ENCODE measurements at regions not wholly inside any gene's neighbourhood (a gene's known extent, or its start where the extent isn't known, plus 50 kb on each side); places are given as distances from the start of the nearest gene placed in this dataset.

DNA sequence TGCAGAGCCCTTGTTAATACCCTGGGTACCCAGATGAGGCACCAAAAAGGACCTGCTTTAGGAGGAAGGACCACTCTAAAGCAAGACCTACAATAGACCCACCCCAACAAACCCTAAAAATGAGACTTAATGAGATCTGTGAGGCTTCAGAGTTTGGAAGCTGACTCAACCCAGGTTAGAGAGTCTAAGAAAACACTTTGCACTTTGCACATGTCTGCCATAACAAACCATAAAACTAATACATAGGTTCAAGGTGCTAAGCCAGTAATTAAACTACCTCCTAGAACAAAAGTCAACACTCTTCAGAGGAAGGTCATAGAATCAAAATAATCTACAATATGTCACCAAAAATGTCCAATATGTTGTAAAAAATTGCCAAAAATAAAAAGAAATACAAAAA lies 124.7 kb upstream of the C1orf21 start:
- ATAC-seq = no peak
- no peak overlapping the region for H3K4me3 Mint-ChIP-seq
- H3K27ac Mint-ChIP-seq = no peak overlapping the region
- H3K4me1 Mint-ChIP-seq = no peaks in the 10 kb centered on the region
- H3K36me3 Mint-ChIP-seq = no peaks in the 10 kb centered on the region
- DNase-seq (ENCODE audit: low spot score in 2 of 2) = no peak
- H3K9me3 Mint-ChIP-seq = no peaks in the 10 kb centered on the region

DNA sequence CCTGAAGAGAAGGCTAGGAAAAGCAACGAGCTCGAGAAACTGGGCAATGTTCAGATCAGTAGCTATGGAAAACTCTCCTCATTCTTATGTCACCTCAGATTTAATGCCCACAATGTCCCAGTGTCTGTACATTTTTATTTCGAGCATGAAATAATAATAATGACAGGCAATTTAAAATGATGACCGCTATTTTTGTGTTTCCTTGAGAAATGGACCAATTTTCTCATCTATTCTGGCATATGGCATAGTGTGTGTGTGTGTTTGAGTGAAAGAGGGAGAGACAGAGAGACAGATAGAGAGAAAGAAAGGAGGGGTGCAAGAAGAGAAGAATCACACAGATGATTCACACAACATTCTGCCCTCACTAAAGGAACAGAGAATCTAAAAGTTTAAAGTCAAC lies 119.1 kb upstream of the C1orf21 start:
- H3K4me3 Mint-ChIP-seq = no peak overlapping the region
- H3K4me1 Mint-ChIP-seq = no peaks in the 10 kb centered on the region
- DNase-seq (ENCODE audit: low spot score in 2 of 2) = no peak
- ATAC-seq = no peak
- no peak overlapping the region for H3K27ac Mint-ChIP-seq
- no peaks in the 10 kb centered on the region for H3K36me3 Mint-ChIP-seq
- H3K9me3 Mint-ChIP-seq = no peaks in the 10 kb centered on the region

DNA sequence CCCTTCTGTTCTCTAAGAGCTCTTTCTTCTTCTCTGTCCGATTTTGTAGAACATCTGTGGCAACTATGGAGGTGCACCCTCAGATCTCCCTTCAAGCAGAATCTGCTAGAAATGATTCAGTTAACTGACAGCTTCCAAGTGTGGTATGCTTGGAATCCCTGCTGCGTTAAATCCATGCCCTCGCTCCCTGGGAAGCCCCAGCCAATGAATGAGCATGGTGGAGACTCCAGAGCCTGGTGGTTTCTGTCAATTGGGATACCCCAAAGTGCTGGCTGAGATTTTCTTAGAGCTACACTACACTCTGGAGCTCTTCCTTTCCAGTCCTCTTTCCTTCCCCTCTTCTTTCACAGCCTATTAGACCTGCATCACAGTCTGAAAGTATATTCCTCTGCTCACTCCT lies 116.3 kb upstream of the C1orf21 start:
- Mint-ChIP-seq H3K36me3 (no peaks in the 10 kb centered on the region), H3K4me1 (no peaks in the 10 kb centered on the region), H3K27ac (no peak overlapping the region), H3K4me3 (no peak overlapping the region), H3K9me3 (no peaks in the 10 kb centered on the region)
- ATAC-seq = no peak
- no peak for DNase-seq (ENCODE audit: low spot score in 2 of 2)

DNA sequence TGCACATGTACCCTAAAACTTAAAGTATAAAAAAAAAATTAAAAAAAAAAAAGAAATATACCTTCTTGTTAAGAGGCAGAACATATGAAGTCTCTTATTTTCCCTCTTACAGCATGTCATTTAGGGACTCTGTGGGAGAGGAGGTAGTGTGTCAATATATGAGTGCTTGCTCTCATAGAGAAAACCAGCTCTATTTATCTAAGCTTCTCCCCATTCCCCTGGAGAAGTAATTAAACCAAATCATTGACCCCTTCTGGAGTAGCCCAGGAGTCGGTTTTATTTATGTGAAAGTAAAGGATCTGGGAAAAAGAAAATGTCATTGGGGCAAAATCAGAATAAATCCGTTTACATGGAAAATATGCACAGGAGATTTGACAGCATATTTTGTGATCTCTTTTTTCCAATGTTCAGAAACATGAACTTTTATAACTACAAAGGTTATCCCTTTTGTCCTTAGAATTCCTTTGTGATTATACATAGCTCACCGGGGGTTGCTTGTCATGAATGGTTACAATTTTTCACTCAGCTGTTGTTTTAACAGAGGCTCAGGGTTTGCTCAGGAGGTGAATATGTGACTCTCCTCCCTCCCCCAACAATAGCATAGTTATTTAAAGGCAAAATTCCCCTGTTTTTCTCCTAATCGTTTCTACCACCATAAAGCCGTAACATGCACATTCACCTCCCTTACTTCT lies 114.5 kb upstream of the C1orf21 start:
- Mint-ChIP-seq H3K27ac (no peak overlapping the region), H3K4me3 (no peak overlapping the region), H3K9me3 (no peaks in the 10 kb centered on the region), H3K36me3 (no peaks in the 10 kb centered on the region), H3K4me1 (no peaks in the 10 kb centered on the region)
- DNase-seq (ENCODE audit: low spot score in 2 of 2) (no peak), ATAC-seq (no peak)

DNA sequence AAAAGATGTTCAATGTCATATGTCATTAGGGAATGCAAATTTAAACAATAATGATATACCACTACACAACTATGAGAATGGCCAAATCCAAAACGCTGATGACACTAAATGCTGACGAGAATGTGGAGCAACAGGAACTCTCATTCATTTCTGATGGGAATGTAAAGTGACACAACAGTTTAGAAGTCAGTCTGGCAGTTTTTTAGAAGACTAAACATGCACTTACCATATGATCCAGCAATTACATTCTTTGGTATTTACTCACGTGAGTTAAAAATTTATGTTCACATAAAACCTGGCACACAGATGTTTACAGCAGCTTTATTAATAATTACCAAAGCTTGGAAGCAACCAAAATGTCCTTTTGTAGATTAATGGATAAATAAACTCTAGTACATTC lies 110.4 kb upstream of the C1orf21 start:
- Mint-ChIP-seq H3K9me3 (no peaks in the 10 kb centered on the region), H3K4me3 (no peak overlapping the region), H3K27ac (no peak overlapping the region), H3K36me3 (no peaks in the 10 kb centered on the region), H3K4me1 (no peaks in the 10 kb centered on the region)
- ATAC-seq (no peak), DNase-seq (ENCODE audit: low spot score in 2 of 2) (no peak)

DNA sequence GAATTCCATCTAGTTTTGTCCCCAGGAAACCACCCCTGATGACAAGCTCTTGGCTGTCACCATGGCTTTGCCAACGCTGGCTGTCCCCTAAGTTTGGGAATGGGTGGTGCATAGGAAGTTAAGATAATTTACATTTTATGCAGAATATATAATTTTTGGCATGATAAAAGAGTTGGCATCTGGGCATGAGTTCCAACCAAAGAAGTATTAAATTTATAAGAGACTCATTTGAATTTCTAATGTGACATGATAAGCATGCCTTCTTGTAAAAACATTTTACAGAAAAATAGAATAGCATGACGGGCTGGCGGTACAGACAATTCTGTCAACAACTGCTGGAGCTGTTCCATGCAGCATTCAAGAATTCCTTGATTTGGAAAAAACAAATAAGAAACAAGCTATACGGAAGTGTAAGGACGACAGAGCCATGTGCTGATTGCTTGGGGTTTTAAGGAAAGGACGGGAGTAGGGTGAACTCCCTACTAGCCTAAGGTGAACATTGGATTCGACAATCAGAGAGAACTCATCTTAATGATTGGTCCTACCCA lies 106.8 kb upstream of the C1orf21 start:
- Mint-ChIP-seq H3K4me1 (no peaks in the 10 kb centered on the region), H3K9me3 (no peaks in the 10 kb centered on the region), H3K27ac (no peak overlapping the region), H3K4me3 (no peak overlapping the region), H3K36me3 (no peaks in the 10 kb centered on the region)
- no peak for ATAC-seq
- DNase-seq (ENCODE audit: low spot score in 2 of 2) = no peak

DNA sequence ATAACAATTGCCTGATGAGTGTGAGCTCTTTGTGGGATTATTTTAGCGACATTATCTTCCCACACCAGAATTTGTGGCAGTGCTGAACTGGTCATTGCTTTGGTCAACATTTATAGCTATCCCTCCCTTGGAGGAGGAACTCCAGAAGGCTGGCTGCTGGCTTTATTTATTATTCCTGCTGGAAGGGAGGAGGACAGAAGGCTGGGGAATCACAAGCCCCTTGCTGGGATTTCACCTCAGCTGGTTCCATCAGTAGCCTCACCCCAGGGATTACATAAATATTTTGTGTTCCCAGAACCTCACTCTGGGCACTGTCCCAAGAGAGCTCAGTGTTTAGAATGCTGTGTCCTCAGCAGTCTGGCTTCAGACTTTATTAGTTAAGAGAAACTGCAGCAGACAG lies 102.8 kb upstream of the C1orf21 start:
- no peaks in the 10 kb centered on the region for H3K36me3 Mint-ChIP-seq
- no peak overlapping the region for H3K27ac Mint-ChIP-seq
- ATAC-seq (no peak), DNase-seq (ENCODE audit: low spot score in 2 of 2) (no peak)
- no peak overlapping the region for H3K4me3 Mint-ChIP-seq
- no peaks in the 10 kb centered on the region for H3K4me1 Mint-ChIP-seq
- H3K9me3 Mint-ChIP-seq = no peaks in the 10 kb centered on the region

DNA sequence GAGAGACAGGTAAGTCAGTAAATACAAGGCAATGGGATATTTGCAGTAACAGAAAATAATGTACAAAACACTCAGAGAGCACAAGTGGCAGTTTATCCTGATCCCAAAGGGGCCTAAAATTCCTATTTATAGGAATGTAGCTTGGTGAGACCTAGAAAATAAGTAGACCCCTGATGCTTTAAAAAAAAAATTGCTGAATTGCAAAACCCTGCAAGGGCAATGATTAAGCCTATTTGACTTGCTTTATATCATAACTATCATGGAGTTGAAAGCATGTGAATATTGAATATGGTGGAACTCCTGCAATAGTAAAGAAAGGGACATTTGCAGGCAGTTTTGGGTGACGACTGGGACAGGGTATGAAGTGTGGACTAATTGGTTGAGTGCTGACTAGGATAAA lies 101.9 kb upstream of the C1orf21 start:
- ATAC-seq = no peak
- no peaks in the 10 kb centered on the region for H3K36me3 Mint-ChIP-seq
- no peaks in the 10 kb centered on the region for H3K4me1 Mint-ChIP-seq
- no peaks in the 10 kb centered on the region for H3K9me3 Mint-ChIP-seq
- no peak overlapping the region for H3K27ac Mint-ChIP-seq
- no peak for DNase-seq (ENCODE audit: low spot score in 2 of 2)
- no peak overlapping the region for H3K4me3 Mint-ChIP-seq

DNA sequence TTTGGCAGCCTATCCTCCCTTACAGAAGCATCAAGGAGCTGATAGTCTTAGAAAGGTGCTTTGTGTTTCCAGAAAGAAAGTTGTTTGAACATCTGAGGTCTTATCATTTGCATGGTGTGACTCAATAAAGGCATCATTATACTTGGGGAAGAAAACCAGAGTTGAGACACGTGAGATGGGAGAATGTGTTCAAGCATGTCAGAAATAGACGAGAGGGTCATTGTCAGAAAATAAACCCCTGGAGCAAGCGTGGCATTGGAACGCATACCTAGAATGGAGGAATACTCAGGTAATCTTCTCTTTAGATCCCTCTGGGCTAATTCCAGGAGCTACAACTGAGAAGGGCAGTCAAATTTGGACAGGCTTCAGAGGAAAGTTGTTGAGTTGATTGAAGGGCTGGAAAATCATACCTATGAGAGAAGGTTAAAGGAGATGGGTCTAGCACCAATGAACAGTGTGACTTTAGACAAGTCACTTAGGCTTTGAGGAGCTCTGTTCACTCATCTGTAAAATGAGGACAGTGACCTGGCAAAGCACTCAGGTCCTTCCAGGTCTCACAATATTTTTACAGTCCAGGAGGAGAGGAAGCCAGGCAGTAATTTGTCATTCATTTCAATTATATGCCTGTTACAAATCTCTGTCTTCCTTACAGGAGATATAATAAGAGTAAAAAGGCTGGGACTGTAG lies 101.3 kb upstream of the C1orf21 start:
- ATAC-seq (no peak), DNase-seq (ENCODE audit: low spot score in 2 of 2) (no peak)
- Mint-ChIP-seq H3K4me3 (no peak overlapping the region), H3K4me1 (no peaks in the 10 kb centered on the region), H3K27ac (no peak overlapping the region), H3K36me3 (no peaks in the 10 kb centered on the region), H3K9me3 (no peaks in the 10 kb centered on the region)

DNA sequence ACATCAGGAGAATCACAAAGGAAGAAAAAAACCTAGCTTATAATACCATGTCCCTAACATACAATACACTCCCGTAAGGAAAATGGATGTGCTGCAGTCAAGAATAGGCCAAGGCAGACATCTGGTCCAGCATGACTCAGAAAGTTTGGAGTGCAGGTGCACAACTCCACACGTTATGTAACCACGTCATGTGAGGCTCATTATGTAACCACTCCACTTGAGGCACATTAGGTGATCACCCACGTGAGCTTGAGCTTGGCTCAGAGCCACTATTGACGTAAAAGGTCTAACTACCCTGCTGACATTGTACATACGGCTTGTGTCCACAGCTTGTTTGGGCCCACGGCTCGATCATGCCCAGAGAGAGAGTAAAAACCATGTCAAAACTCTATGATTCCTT lies 99.8 kb upstream of the C1orf21 start:
- no peak overlapping the region for H3K4me3 Mint-ChIP-seq
- no peaks in the 10 kb centered on the region for H3K36me3 Mint-ChIP-seq
- no peak overlapping the region for H3K27ac Mint-ChIP-seq
- no peaks in the 10 kb centered on the region for H3K4me1 Mint-ChIP-seq
- no peaks in the 10 kb centered on the region for H3K9me3 Mint-ChIP-seq
- ATAC-seq (no peak), DNase-seq (ENCODE audit: low spot score in 2 of 2) (no peak)

DNA sequence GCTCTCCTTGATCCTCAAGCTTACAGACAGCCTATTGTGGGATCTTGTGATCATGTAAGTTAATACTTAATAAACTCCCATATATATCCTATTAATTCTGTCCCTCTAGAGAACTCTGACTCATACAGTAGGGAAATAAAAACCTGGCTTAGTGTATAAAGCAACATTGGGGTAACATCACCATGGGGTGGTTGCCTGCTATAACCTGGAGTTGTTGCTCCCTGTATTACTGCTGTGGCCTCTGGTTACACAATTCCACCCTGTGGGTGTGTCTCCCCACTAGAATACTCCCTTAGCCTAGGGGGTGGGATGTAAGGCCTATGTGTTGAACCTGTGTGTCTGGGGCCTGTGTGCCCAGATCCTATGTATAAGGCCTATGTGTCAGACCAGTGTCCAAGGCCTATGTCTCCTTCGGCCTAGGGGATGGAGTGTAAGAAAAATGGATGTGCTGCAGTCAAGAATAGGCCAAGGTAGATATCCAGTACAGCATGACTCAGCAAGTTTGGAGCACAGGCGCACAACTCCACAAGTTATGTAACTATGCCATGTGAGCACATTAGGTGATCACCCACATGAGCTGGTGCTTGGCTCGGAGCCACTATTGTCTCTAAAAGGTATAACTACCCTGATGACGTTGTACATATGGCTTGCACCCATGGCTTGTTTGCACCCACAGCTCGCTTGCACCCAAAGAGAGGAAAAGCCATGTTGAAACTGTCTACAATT lies 96.8 kb upstream of the C1orf21 start:
- Mint-ChIP-seq H3K4me1 (no peaks in the 10 kb centered on the region), H3K27ac (no peak overlapping the region), H3K36me3 (no peaks in the 10 kb centered on the region), H3K9me3 (no peaks in the 10 kb centered on the region), H3K4me3 (no peak overlapping the region)
- no peak for ATAC-seq
- no peak for DNase-seq (ENCODE audit: low spot score in 2 of 2)

DNA sequence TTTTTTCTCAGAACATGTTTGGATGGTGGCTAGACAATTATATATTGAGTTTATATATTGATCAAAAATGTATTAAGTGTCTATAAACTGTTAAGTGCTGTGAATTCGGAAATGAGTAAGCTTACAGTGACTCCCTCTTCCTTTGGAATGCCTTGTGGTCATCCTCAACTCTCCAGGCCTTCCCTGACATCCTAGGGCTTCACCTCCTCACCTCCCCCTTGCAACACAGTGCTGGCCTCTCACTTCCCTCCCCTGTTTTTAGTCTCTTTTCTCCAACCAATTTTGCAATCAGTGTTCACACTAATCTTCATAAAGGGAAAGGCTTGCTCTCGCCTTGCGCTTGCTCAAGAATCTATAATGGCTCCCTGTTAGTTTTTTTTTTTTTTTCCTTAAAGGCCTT lies 95.1 kb upstream of the C1orf21 start:
- ATAC-seq = no peak
- H3K4me3 Mint-ChIP-seq = no peak overlapping the region
- no peak for DNase-seq (ENCODE audit: low spot score in 2 of 2)
- H3K36me3 Mint-ChIP-seq = no peaks in the 10 kb centered on the region
- no peaks in the 10 kb centered on the region for H3K9me3 Mint-ChIP-seq
- no peaks in the 10 kb centered on the region for H3K4me1 Mint-ChIP-seq
- H3K27ac Mint-ChIP-seq = no peak overlapping the region

DNA sequence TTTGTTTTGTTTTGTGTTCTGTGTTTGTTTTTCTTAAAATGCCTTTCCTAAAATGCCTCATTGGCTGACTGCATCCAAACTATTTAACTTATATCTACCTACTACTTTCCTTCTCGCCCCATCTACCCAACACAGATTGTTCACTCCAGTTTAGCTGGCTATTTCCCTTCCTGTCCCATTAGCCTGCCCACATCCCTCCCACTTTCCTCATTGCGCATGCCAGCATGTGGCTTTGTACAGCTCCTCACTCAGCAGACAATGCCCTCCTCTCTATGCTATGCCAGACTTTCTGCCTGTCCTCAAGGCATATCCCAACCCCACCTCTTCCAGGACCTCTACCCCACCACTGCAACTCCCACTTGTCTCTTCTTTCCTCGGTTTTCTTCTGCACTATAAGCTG lies 94.7 kb upstream of the C1orf21 start:
- Mint-ChIP-seq H3K4me1 (no peaks in the 10 kb centered on the region), H3K27ac (no peak overlapping the region), H3K36me3 (no peaks in the 10 kb centered on the region), H3K4me3 (no peak overlapping the region), H3K9me3 (no peaks in the 10 kb centered on the region)
- DNase-seq (ENCODE audit: low spot score in 2 of 2) (no peak), ATAC-seq (no peak)

DNA sequence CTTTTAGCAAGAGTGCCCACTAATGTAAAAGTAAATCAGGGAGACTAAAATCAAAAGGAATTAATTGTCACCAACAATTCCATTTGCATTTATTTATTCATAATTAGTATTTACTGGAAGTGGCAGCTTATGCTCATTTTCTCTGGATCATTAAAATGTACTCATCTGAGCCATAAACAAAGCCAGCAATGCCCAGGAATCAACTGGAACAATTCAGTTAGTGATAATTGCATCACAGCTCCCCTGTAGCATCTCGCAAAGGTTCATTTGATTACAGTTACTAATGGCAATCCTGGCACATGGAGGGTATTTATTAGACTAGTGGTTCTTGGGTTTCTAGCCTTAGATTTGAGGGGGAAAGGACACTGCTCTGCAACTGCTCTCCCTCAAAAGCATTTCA lies 92.7 kb upstream of the C1orf21 start:
- Mint-ChIP-seq H3K4me3 (no peak overlapping the region), H3K9me3 (no peaks in the 10 kb centered on the region), H3K4me1 (no peaks in the 10 kb centered on the region), H3K27ac (no peak overlapping the region), H3K36me3 (no peaks in the 10 kb centered on the region)
- DNase-seq (ENCODE audit: low spot score in 2 of 2) (no peak), ATAC-seq (no peak)

DNA sequence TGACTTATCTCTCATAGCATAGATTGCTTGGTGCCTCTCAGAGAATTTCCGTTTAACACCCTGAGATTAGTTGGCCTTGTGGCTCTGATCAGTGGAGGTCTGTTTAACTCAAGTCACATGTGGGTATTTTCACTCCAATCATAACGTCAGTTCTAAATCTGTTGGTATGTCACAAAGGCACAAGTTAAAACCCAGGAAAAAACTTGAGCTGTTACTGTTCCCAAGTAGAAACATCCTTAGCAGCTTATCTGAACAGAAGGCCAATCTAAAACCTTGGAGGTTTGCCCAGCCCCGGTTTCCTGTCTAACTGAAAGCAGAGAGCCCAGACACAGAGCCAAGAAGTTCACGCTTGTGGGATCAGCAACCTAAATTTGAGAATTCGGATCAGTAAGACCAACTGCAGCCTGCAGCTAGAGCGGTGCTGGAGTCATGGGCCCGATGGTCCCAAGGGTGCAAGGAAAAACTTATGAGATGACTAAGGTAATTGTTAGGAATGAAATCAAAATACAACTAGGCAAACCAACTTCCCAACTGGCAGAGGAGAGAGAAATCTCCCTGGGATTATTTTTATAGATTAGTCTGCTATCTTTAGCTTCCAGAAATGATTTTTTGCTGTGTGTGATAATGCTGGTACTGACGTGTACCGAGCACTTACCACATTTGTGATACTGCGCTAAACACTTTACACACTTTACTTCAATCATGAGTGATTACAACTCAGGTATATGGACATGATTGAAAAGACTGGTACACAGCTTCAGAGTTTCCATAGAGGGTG lies 90.2 kb upstream of the C1orf21 start:
- H3K4me1 Mint-ChIP-seq = no peaks in the 10 kb centered on the region
- no peaks in the 10 kb centered on the region for H3K36me3 Mint-ChIP-seq
- DNase-seq (ENCODE audit: low spot score in 2 of 2) = no peak
- ATAC-seq = no peak
- H3K27ac Mint-ChIP-seq = no peak overlapping the region
- H3K4me3 Mint-ChIP-seq = no peak overlapping the region
- H3K9me3 Mint-ChIP-seq = no peaks in the 10 kb centered on the region

All from stimulated activated effector memory CD8-positive, alpha-beta T cell treated with anti-CD3 and anti-CD28 coated beads, Interleukin-12 subunit alpha, Interleukin-12 subunit beta, amount 100 ng/mL, for 72 hours (primary cell).